ENCODE measurements at regions not wholly inside any gene's neighbourhood (a gene's known extent, or its start where the extent isn't known, plus 50 kb on each side); places are given as distances from the start of the nearest gene placed in this dataset.

GRCh38 chrX:7318241-7318640, 170.3 kb upstream of the PUDP start:
- H3K27me3 ChIP-seq (ENCODE audit: insufficient read depth, low read length), result no peaks in the 10 kb centered on the region
- H3K9me2 ChIP-seq (ENCODE audit: low read depth, low read length), result no peaks in the 10 kb centered on the region

GRCh38 chrX:7316887-7317286, 168.9 kb upstream of the PUDP start:
- Histone ChIP-seq H3K36me3 (ENCODE audit: insufficient read depth, low read length) (no peaks in the 10 kb centered on the region), H3K27ac (ENCODE audit: low read depth, low read length, poor library complexity, severe bottlenecking) (no peak overlapping the region), H3F3A (ENCODE audit: insufficient read depth, low read length) (no peaks in the 10 kb centered on the region), H3K4me3 (ENCODE audit: low read depth, low read length, poor library complexity, severe bottlenecking) (no peak overlapping the region), H3K9me2 (ENCODE audit: low read depth, low read length) (no peaks in the 10 kb centered on the region), H3K27me3 (ENCODE audit: insufficient read depth, low read length) (no peaks in the 10 kb centered on the region), H3K4me1 (ENCODE audit: insufficient read depth, low read length, severe bottlenecking) (no peaks in the 10 kb centered on the region), H3K9ac (ENCODE audit: low read length) (no peak overlapping the region), H4K20me1 (ENCODE audit: insufficient read depth, low read length) (no peaks in the 10 kb centered on the region), H2AFZ (ENCODE audit: low read length) (no peak overlapping the region), H3K4me2 (ENCODE audit: low read length) (no peak overlapping the region), H3K79me2 (ENCODE audit: insufficient read depth, low read length) (no peaks in the 10 kb centered on the region), H3K9me3 (ENCODE audit: low read length) (no peaks in the 10 kb centered on the region)
- TF ChIP-seq CTCF (IDR thresholded peaks at IDR 0.05; ENCODE audit: low read length), result no peak
- no peak for TF ChIP-seq EZH2 (IDR thresholded peaks at IDR 0.05; ENCODE audit: borderline replicate concordance, low read length)

More at GRCh38 chrX:7318241-7318640, 170.3 kb upstream of the PUDP start:
- H4K20me1 ChIP-seq (ENCODE audit: insufficient read depth, low read length), result no peaks in the 10 kb centered on the region
- H3K4me3 ChIP-seq (ENCODE audit: low read depth, low read length, poor library complexity, severe bottlenecking), result no peak overlapping the region
- no peaks in the 10 kb centered on the region for H3F3A ChIP-seq (ENCODE audit: insufficient read depth, low read length)
- no peak overlapping the region for H3K4me2 ChIP-seq (ENCODE audit: low read length)
- TF ChIP-seq CTCF (IDR thresholded peaks at IDR 0.05; ENCODE audit: low read length) (no peak), EZH2 (IDR thresholded peaks at IDR 0.05; ENCODE audit: borderline replicate concordance, low read length) (no peak)
- no peaks in the 10 kb centered on the region for H3K36me3 ChIP-seq (ENCODE audit: insufficient read depth, low read length)
- H2AFZ ChIP-seq (ENCODE audit: low read length), result no peak overlapping the region
- H3K4me1 ChIP-seq (ENCODE audit: insufficient read depth, low read length, severe bottlenecking), result no peaks in the 10 kb centered on the region
- no peaks in the 10 kb centered on the region for H3K9me3 ChIP-seq (ENCODE audit: low read length)
- H3K27ac ChIP-seq (ENCODE audit: low read depth, low read length, poor library complexity, severe bottlenecking), result no peak overlapping the region
- no peak overlapping the region for H3K9ac ChIP-seq (ENCODE audit: low read length)
- no peaks in the 10 kb centered on the region for H3K79me2 ChIP-seq (ENCODE audit: insufficient read depth, low read length)

- Histone ChIP-seq H3F3A (ENCODE audit: insufficient read depth, low read length) (no peaks in the 10 kb centered on the region), H3K9me3 (ENCODE audit: low read length) (no peaks in the 10 kb centered on the region), H2AFZ (ENCODE audit: low read length) (no peak overlapping the region), H3K27ac (ENCODE audit: low read depth, low read length, poor library complexity, severe bottlenecking) (no peak overlapping the region), H3K4me2 (ENCODE audit: low read length) (no peak overlapping the region), H3K4me1 (ENCODE audit: insufficient read depth, low read length, severe bottlenecking) (no peaks in the 10 kb centered on the region), H3K79me2 (ENCODE audit: insufficient read depth, low read length) (no peaks in the 10 kb centered on the region), H3K27me3 (ENCODE audit: insufficient read depth, low read length) (no peaks in the 10 kb centered on the region), H3K4me3 (ENCODE audit: low read depth, low read length, poor library complexity, severe bottlenecking) (no peak overlapping the region), H4K20me1 (ENCODE audit: insufficient read depth, low read length) (no peaks in the 10 kb centered on the region), H3K9ac (ENCODE audit: low read length) (no peak overlapping the region), H3K9me2 (ENCODE audit: low read depth, low read length) (no peaks in the 10 kb centered on the region), H3K36me3 (ENCODE audit: insufficient read depth, low read length) (no peaks in the 10 kb centered on the region; the same call in 1 of the 2 replicates)
- TF ChIP-seq EZH2 (IDR thresholded peaks at IDR 0.05; ENCODE audit: borderline replicate concordance, low read length) (no peak), CTCF (IDR thresholded peaks at IDR 0.05; ENCODE audit: low read length) (no peak)
Observed at GRCh38 chrX:7316280-7316679, 168.3 kb upstream of the PUDP start.
